GM19452 (cell line): ENCODE measurements at regions not wholly inside any gene's neighbourhood (a gene's known extent, or its start where the extent isn't known, plus 50 kb on each side); places are given as distances from the start of the nearest gene placed in this dataset.
"Not testable (repeated sequence)": the region's sequence is repeated elsewhere in the genome, so short reads cannot be mapped to it uniquely, and the experiment has no call there.

Experiments used
- ATAC-seq: cut with Tn5 transposase; IDR thresholded peaks from one replicate; pipeline ENCODE4 v1.9.1; 2021; ENCODE audit not compliant: unreplicated experiment

GRCh38 chr16:13612623-13613022, 307.3 kb upstream of the ERCC4 start:
- no peak for ATAC-seq

- no peak for ATAC-seq
These were observed 306.8 kb upstream of the ERCC4 start for GRCh38 chr16:13613165-13613564.

GRCh38 chr16:13621639-13622038, 298.3 kb upstream of the ERCC4 start:
- no peak for ATAC-seq

- ATAC-seq = no peak
These were observed 291.8 kb upstream of the ERCC4 start for GRCh38 chr16:13628156-13628555.

- ATAC-seq = no peak
These were observed 290.2 kb upstream of the ERCC4 start for GRCh38 chr16:13629704-13630103.

GRCh38 chr16:13630374-13630773, 289.6 kb upstream of the ERCC4 start:
- ATAC-seq = no peak

GRCh38 chr16:13631213-13631767, 288.7 kb upstream of the ERCC4 start:
- ATAC-seq = no peak

- ATAC-seq = no peak
These were observed 288.0 kb upstream of the ERCC4 start for GRCh38 chr16:13631916-13632315.

GRCh38 chr16:13632504-13632903, 287.4 kb upstream of the ERCC4 start:
- not testable (repeated sequence) for ATAC-seq

- no peak for ATAC-seq
These were observed 286.5 kb upstream of the ERCC4 start for GRCh38 chr16:13633391-13633861.

- no peak for ATAC-seq
These were observed 285.7 kb upstream of the ERCC4 start for GRCh38 chr16:13634253-13634652.

GRCh38 chr16:13634959-13635358, 285.0 kb upstream of the ERCC4 start:
- ATAC-seq = no peak

GRCh38 chr16:13638218-13638617, 281.7 kb upstream of the ERCC4 start:
- ATAC-seq = no peak

GRCh38 chr16:13643412-13643811, 276.5 kb upstream of the ERCC4 start:
- ATAC-seq = no peak

- no peak for ATAC-seq
These were observed 274.2 kb upstream of the ERCC4 start for GRCh38 chr16:13645601-13646245.

GRCh38 chr16:13660807-13661206, 259.1 kb upstream of the ERCC4 start:
- no peak for ATAC-seq

- no peak for ATAC-seq
These were observed 254.1 kb upstream of the ERCC4 start for GRCh38 chr16:13665876-13666275.

- no peak for ATAC-seq
These were observed 247.8 kb upstream of the ERCC4 start for GRCh38 chr16:13672196-13672595.

- ATAC-seq = no peak
These were observed 239.7 kb upstream of the ERCC4 start for GRCh38 chr16:13680021-13680889.

- no peak for ATAC-seq
These were observed 235.0 kb upstream of the ERCC4 start for GRCh38 chr16:13684819-13685563.

- ATAC-seq = no peak
These were observed 223.9 kb upstream of the ERCC4 start for GRCh38 chr16:13696017-13696416.
